OCI-LY3 (cell line): ENCODE measurements at regions not wholly inside any gene's neighbourhood (a gene's known extent, or its start where the extent isn't known, plus 50 kb on each side); places are given as distances from the start of the nearest gene placed in this dataset.

ENCODE experiments used
- CTCF ChIP-seq: fragments of 200-600, 300-600 bp; sonication (generic); IDR thresholded peaks from 2 replicates; pipeline ENCODE4 v1.5.1; 2014; ENCODE audit warnings: antibody characterized with exemption, low read length, low read depth
- EZH2phosphoT487 ChIP-seq: fragments of 200-600 bp; shearing (Covaris generic); IDR thresholded peaks from 2 replicates; pipeline ENCODE4 v1.6.1; 2018; ENCODE audit warnings: antibody characterized with exemption, mixed run types, low read depth

- TF ChIP-seq CTCF (no peak), EZH2phosphoT487 (no peak)
Observed at GRCh38 chr2:8587920-8588830, 93.7 kb upstream of the ID2 start.
